Limb (tissue), 2 donors: ENCODE measurements at regions not wholly inside any gene's neighbourhood (a gene's known extent, or its start where the extent isn't known, plus 50 kb on each side); places are given as distances from the start of the nearest gene placed in this dataset.

Source experiments
- DNase-seq, 2 donors: peaks; one replicate each; pipeline ENCODE4 v3.0.0-alpha.2; 2016; ENCODE audit errors: extremely low spot score in 2 of 2

DNA sequence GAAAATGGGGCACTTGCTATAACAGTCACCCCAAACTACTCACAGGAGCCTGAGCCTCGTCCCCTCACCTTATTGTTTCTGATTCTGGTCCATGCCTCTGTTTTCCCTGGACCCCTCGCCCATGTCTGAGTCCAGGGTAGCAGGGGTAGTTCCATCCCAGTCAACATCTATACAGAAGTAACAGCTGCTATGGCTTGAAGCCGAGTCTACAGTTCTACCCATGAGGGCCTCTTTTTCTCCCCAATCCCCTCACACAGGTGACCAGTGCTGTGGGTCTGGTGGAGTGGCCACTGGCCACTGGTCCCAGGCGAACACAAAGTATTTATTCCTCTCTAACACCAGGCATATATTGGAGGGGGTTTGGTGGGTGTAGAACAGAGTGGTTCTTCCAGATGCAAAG lies 116.4 kb downstream of the ZNF280B start:
- no peak for DNase-seq

GRCh38 chr22:22394591-22394990 lies 114.0 kb downstream of the ZNF280B start:
- no peak for DNase-seq

GRCh38 chr22:22395245-22395644 lies 113.3 kb downstream of the ZNF280B start:
- DNase-seq, result no peak

DNA sequence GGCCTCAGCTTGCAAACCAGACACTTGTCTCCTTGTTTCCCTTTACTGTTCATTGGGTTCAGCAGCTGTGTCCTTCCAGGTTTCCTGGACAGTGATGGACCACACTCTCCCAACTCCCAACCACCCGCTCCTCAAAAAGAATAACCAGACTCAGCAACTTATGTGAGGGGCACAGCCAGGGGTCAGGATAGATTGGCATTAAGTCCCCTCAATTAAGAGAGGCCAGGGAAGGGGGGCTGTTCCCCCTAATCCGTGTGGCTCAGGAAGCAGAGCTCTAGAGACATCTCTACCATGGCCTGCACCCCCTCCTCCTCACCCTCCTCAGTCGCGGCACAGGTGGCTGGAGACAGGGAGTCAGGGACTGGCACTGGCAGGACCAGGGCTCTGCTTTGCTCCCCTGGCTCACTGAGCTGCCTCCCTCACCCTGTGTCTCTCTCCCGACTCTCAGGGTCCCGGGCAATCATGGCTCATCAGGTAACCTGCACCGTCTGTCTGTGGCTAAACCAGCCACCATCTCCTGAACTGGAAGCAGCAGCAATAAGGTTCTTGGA lies 111.7 kb downstream of the ZNF280B start:
- no peak for DNase-seq

DNA sequence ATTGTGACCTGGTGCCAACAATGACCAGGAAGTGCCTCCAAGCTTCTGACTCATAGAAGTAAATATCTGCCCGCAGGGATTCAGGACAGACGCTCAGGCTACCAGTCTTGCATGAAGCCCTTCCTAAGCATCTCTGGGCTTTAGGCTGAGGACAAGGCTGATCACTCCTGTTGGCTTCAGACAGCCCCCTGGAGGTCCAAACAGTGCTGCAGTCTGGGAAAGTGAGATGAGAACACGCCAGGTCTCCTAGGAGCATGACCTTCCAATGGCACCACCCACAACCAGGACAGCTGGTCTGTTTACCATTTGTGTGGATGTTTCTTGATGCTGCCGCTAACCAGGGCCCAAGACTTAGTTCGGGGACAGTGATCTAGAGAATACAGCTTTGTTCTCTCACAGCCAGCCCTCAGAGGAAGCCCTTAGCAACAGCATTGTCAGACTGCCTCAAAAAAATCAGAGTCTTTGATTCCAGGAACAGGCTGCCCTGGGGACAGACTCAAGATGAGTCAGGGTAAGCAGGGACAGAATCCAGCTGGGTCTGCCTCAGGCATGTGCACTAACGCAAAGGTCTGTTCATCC lies 111.2 kb downstream of the ZNF280B start:
- DNase-seq, result peak in 1 of 2 donors; percentile 10

DNA sequence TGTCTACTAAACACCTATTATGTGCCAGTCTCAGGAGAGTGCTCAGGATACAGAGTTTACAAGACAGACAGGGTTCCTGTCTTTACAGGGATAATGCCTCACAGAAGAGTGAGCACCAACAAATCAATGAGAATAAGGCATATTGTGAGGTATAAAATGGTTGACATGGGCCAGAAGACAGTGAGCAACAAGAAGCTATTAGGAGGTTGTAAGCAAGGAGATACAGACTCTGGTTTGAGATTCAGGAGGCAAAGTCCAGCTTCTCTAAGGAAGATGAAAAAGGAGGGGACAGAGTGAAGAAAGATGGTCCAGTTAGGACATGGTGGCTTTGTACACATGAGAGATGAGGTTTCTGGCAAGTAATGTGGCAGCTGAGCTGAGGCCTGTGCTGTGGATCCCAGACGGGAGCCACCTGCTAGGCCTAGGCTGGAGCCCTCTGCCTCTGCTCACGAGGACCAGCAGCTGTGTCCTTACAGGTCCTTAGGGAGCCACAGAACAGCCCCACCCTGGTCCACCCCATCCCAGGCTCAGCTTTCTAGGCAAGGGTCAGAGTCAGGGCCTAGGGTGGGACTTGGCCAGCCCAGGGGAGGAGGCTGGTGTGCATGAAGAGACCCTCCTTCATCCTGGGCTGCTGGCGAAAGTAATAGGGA lies 110.5 kb downstream of the ZNF280B start:
- no peak for DNase-seq

- DNase-seq, result no peak
These were observed 109.8 kb downstream of the ZNF280B start for GRCh38 chr22:22398530-22399327.

- no peak for DNase-seq
These were observed 108.4 kb downstream of the ZNF280B start for GRCh38 chr22:22400099-22400498.

GRCh38 chr22:22400964-22401363 lies 107.6 kb downstream of the ZNF280B start:
- DNase-seq, result no peak

DNA sequence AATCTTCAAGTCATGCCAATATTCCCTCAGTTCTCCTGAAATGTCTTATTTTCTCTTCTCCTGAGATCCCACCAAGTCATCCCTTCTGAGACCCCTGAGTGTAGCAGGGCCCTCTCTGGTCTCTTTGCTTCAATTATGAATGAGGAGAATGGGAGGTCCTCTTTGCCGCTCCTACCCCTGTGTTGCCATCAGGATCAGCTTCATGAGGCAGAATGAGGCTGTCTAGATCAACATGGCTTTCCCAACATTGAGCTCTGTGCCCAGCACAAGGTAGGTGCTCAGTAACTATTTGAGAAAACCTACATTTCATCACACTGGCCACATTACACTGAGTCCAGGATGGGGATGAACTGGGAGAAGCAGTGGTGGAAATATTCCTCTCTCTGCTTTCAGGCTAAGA lies 107.2 kb downstream of the ZNF280B start:
- DNase-seq, result no peak

- no peak for DNase-seq
These were observed 105.2 kb downstream of the ZNF280B start for GRCh38 chr22:22403306-22403705.

GRCh38 chr22:22403771-22404170 lies 104.8 kb downstream of the ZNF280B start:
- DNase-seq, result no peak

DNA sequence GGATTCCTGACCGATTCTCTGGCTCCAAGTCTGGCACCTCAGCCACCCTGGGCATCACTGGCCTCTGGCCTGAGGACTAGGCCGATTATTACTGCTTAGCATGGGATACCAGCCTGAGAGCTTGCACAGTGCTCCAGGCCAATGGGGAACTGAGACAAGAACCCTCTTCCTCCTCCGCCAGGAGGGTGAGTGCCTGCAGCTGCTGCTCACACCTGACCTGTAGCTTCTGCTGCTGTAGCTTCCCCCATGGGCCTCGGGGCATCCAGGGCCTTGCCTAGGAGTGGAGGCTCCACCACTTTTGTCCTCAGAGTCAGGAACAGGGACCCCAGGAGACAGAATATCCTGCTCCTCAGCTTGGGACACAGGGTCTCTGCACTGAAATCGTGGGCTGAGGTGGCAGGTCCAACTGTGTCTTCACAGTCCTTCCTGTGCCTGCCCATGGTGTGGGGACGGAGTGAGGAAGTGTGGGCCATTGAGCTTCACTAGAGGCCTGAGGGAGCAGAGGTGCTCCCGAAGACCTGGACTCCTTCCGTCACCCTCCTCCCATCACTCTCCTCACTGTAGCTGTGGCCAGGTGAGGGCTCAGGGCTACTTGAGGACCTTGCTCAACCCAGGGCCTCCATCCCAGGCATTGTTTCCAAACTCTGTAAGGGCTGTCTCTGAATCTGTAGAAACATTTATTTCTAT lies 103.8 kb downstream of the ZNF280B start:
- no peak for DNase-seq

- no peak for DNase-seq
These were observed 102.0 kb downstream of the ZNF280B start for GRCh38 chr22:22406445-22407027.

DNA sequence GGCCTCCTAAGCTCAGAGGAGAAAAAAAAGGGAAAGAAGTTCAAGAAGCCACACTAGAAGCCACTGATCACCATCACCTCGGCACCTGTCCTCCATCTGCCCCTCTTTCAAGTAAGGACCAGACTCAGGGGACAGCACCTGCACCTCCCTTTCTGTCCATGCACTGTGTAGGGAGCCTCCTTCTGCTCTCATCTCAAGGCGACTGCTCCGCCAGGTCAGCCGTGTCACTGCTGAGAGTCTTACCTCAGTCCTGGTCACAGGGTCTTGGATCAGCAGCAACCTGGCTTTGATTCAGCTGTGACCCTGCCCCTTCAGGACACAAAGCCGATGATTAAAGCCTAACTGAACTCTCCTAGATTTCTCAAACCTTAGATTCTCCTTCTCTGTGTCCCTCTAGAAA lies 101.5 kb downstream of the ZNF280B start:
- no peak for DNase-seq

GRCh38 chr22:22408269-22408668 lies 100.3 kb downstream of the ZNF280B start:
- no peak for DNase-seq

- no peak for DNase-seq
These were observed 99.5 kb downstream of the ZNF280B start for GRCh38 chr22:22408731-22409696.

DNA sequence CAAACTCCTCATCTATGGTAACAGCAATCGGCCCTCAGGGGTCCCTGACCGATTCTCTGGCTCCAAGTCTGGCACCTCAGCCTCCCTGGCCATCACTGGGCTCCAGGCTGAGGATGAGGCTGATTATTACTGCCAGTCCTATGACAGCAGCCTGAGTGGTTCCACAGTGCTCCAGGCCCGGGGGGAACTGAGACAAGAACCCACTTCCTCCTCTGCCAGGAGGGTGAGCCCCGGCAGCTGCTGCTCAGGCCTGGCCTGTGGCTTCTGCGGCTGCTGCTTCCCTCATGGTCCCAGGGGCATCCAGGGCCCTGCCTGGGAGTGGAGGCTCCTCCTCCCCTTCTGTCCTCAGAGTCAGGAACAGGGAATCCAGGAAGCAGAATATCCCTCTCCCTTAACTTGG lies 98.4 kb downstream of the ZNF280B start:
- DNase-seq, result peak in 1 of 2 donors; percentile 45

DNA sequence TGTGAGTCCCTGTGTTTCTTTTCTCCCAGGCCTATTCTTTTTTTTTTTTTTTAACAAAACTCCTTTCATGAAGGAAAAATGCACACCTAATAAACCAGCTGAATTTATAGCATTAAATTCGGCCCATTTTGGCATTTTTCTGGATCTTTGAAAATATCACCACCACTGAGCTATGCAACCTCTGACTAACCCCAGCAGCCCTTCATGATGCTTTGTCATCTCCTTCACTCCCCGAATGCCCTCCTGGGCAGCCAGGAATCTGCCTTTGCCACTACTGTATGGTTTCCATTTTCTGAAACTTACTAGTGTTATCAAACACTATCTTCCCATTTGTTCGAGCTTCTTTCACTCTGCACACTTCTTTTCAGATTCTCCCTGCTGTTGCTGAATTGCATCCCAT lies 97.9 kb downstream of the ZNF280B start:
- DNase-seq, result no peak

- no peak for DNase-seq
These were observed 94.3 kb downstream of the ZNF280B start for GRCh38 chr22:22414266-22414665.
